NCI-H2227 (cell line): ENCODE measurements at regions not wholly inside any gene's neighbourhood (a gene's known extent, or its start where the extent isn't known, plus 50 kb on each side); places are given as distances from the start of the nearest gene placed in this dataset.

ENCODE experiments used
- DNase-seq: peaks from one replicate; lab custom pipeline; 2025; ENCODE audit not compliant: unreplicated experiment; lab: John Stamatoyannopoulos, UW

- DNase-seq: no peak
These were observed 513.7 kb upstream of the PLXNA2 start for GRCh38 chr1:208757846-208758245.

DNA sequence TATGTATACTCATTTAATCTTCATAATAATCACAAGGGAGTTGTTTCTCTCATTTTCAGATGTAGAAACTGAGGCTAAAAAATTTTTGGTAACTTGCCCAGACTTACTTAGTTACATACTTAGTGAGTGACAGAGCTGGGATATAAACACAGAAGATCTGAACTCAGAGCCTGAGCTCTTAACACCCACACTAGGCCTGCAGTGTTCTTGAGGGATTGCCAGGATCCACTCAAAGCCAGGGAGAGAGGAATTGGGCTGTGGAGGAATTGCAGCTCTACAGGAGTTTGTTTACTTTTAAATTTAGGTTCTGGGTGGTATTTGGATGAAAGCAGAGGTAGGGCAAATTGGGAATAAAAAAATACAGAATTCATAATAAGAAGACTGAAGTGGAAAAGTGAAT, 515.1 kb upstream of the PLXNA2 start:
- no peak for DNase-seq

DNA sequence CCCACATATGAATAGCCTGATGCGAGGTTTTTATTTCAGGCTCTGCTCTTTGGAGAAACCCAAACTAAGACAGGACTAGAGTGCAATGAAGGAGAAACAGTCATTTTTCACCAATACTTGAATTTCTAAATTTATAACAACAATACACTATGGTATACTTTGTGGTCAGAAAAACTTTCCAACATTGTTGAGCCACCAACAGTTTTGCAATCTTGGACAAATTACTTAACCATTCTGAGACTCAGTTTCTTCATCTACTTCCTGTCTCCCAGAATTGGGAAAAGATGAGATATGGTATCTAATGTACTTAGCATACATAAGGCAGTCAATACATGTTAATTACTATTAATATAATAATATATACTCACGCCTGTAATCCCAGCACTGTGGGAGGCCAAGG, 519.8 kb upstream of the PLXNA2 start:
- no peak for DNase-seq

DNA sequence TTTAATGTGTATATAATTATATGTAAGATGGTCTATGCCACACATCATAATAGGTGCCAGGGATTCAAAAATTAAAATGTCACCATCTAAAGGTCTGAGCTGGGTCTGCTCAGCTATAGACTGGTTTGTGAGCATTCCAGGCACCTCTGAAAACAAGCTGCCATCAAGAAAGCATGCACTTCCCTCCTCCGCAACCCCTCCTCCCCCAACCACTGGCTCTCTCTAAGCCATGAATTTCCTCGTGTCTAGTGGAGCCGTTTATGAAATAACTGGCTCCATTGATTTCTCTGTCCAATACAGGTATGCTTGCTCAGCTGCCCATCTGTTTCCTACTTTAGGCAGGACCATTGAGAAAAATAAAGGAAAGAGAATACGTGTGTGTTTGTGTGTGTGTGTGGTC, 522.6 kb upstream of the PLXNA2 start:
- DNase-seq: peak; percentile 9

- DNase-seq: peak; percentile 18
These were observed 523.6 kb upstream of the PLXNA2 start for GRCh38 chr1:208767816-208768215.

- DNase-seq: no peak
These were observed 528.7 kb upstream of the PLXNA2 start for GRCh38 chr1:208772891-208773290.

DNA sequence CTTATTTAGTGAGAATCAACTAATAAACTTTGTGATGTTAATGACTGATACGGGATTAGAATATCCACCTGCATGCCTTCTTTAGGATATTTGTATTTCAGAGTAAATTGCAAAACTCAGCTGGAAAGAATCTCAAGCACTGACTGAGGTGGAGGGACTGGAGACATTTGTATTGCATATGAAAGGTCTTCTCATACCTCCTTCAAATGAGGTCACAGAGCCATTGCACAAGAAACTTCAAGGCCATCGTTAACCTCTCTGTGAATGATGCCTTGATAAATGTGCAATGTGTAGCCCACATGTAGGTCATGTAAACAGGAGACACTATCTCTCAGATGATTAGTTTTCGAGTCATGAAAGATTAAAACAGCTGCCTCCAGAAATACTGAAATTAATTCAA, 531.7 kb upstream of the PLXNA2 start:
- no peak for DNase-seq

- no peak for DNase-seq
These were observed 534.2 kb upstream of the PLXNA2 start for GRCh38 chr1:208778417-208778816.

DNA sequence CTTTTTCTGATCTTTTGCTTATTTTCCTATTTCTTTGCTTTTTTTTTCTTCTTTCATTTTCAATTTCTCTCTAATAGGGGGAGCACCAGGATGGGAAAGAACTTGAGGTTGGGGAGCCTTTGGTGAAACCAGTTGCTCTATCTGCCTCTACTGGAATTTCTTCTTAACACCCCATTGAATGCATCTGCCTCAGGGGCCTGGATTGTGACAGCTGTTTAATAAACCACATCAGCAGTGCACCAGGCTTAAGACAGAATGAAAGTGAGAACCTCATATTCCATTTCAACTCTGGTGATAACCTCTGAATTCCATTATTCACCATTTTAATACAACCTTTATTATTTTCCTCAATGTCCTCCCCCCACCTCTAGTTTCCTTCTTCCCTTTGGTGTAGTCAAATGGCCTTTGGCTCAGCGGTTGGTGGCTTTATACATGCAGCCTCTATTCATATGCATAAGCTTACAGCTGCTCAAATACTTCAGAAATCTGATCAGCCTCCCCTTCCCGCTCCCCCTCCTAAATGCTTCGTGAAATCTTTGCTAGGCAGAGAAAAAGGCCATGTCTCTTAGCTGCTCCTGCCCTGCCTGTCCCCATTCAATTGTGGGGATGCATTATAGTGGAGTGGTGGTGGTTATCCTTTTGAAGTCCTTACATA, 537.3 kb upstream of the PLXNA2 start:
- no peak for DNase-seq

DNA sequence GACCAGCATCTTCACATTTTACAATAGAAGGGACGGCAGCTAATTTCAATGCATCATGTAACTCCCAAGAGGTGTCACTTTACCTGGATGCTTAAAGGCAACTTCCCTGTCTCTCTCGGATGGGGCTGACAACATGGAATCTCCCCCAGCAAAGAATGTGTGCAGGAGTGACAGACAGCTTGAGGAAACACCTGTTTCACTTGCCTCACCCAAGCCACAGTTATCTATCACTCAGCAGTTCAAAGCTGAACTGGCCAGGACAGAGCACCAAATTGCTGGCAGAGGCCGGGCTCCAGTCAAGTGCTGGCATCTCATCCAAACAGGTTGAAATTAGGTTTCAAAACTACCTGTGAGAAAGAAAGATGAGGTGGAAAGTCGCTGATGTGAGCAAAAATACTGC, 538.0 kb upstream of the PLXNA2 start:
- no peak for DNase-seq

DNA sequence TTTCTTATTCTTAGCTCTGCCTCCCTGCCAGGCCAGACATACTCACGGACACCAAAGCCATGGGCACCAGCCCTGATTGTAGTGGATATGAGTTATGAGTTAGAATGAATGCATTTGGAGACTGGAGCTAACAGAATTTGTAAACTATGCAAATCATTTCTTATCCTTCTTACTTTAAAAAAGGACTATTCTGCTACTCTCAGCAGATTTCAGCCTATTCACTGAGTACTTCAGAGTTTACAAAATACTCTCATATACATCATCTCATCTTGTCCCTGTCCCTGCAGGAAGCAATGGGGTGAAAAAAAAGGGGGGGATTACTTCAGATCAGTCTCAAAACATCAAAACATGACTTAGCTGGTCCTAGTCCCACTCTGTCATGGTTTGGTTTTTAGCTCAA, 541.4 kb upstream of the PLXNA2 start:
- no peak for DNase-seq

- no peak for DNase-seq
These were observed 543.0 kb upstream of the PLXNA2 start for GRCh38 chr1:208787219-208787618.

DNA sequence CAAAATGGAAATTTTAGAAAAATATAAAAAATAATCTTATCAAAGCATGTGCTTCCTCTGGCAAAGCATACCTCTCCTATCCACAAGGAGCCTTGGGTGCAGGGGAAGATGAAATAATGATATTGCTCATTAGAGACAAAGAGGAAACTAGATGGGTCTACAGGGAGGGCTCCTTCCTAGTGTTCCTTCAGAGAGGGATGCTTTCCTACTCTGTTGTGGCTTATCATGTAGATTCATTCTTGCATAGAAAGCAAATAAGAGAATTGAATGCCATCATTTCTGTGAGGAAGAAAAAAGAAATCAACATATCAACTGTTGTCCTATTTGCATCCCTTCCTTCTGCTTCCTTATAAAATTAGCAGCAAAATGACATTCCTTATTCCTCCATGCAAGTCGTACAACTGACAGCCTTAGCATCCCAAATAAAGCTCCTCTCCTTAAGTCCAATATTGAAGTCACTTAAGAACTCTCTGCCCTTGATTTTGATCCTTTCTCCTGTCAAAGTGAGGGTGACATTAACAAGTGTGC, 543.9 kb upstream of the PLXNA2 start:
- DNase-seq: no peak

- no peak for DNase-seq
These were observed 547.3 kb upstream of the PLXNA2 start for GRCh38 chr1:208791456-208791855.

- no peak for DNase-seq
These were observed 549.7 kb upstream of the PLXNA2 start for GRCh38 chr1:208793861-208794345.

DNA sequence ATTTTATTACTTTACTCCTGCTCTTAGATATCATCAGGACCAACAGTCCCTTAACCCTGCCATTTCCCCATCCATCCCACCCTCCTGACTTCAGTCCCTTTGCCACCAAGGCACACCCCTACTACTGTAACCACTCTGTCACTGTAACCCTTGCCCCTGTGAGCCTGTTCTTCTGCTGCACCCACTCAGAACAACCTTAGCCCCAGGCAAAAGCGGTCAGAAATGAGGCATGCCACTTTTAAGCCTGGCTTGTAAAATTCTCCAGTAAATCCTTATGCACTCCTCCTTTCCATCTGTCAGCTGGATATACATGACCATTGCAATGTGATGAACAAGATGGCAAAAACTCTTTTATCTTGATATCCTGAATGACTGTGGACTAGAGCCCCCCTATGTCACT, 555.0 kb upstream of the PLXNA2 start:
- DNase-seq: no peak

- DNase-seq: peak; percentile 92
These were observed 559.0 kb upstream of the PLXNA2 start for GRCh38 chr1:208803011-208803811.

GRCh38 chr1:208807446-208808127, 563.4 kb upstream of the PLXNA2 start:
- no peak for DNase-seq

- DNase-seq: no peak
These were observed 564.1 kb upstream of the PLXNA2 start for GRCh38 chr1:208808301-208808700.

DNA sequence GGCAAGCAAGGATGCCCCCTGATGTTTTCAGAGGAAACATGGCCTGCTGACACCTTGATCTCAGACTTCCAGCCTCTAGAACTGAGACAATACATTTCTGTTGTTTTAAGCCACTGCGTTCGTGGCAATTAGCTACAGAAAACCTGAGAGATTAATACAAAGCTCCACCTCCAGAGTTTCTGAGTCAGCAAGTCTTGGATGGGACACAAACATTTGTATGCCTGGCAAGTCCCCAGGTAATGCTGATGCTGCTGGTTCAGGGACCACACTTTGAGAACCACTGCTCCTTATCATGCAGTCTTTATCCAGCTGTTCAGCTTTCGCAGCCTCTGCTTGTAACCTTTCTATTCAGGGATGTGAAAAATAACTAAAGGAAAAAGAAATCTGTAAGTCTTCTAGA, 565.7 kb upstream of the PLXNA2 start:
- DNase-seq: no peak

- DNase-seq: no peak
These were observed 574.7 kb upstream of the PLXNA2 start for GRCh38 chr1:208818770-208819445.
